Osteoblast (primary cell): ENCODE measurements at regions not wholly inside any gene's neighbourhood (a gene's known extent, or its start where the extent isn't known, plus 50 kb on each side); places are given as distances from the start of the nearest gene placed in this dataset.

ENCODE experiments used
- DNase-seq: peaks from one replicate; pipeline ENCODE4 v3.0.0; 2011; ENCODE audit warnings: low spot score, mixed read lengths; ENCODE audit not compliant: insufficient read length; ENCODE audit errors: missing footprints
- H2AFZ ChIP-seq: 2 replicates; pipeline ENCODE4 v1.6.0; 2011; ENCODE audit warnings: mild to moderate bottlenecking, low read length
- H3K27ac ChIP-seq: 2 replicates; pipeline ENCODE4 v1.5.1; 2011; ENCODE audit warnings: mild to moderate bottlenecking, low read depth, low read length, moderate library complexity
- H3K27me3 ChIP-seq: 2 replicates; pipeline ENCODE4 v1.6.0; 2012; ENCODE audit warnings: mild to moderate bottlenecking, control low read depth, inconsistent platforms, low read length, moderate library complexity; ENCODE audit not compliant: insufficient read depth
- H3K36me3 ChIP-seq: 2 replicates; pipeline ENCODE4 v1.5.1; 2011; ENCODE audit warnings: mild to moderate bottlenecking, low read length, control low read depth, moderate library complexity; ENCODE audit not compliant: insufficient read depth
- H3K4me1 ChIP-seq: 2 replicates; pipeline ENCODE4 v1.5.1; 2011; ENCODE audit warnings: mild to moderate bottlenecking, low read length, control low read depth, moderate library complexity; ENCODE audit not compliant: insufficient read depth
- H3K4me2 ChIP-seq: 2 replicates; pipeline ENCODE4 v1.6.0; 2011; ENCODE audit warnings: mild to moderate bottlenecking, low read length; ENCODE audit not compliant: insufficient read depth
- H3K4me3 ChIP-seq: fragments of 200-600 bp; sonication (generic); 3 replicates; pipeline ENCODE4 v1.5.1; 2012; ENCODE audit warnings: mild to moderate bottlenecking, low read length, inconsistent platforms; ENCODE audit not compliant: insufficient read depth
- H3K79me2 ChIP-seq: 2 replicates; pipeline ENCODE4 v1.6.0; 2012; ENCODE audit warnings: mild to moderate bottlenecking, low read length, control low read depth, inconsistent platforms; ENCODE audit not compliant: insufficient read depth
- H3K9me3 ChIP-seq: 2 replicates; pipeline ENCODE4 v1.5.1; 2011; ENCODE audit warnings: low read depth, low read length, control low read depth
- H4K20me1 ChIP-seq: 2 replicates; pipeline ENCODE4 v1.6.0; 2012; ENCODE audit warnings: mild to moderate bottlenecking, low read length, control low read depth; ENCODE audit not compliant: insufficient read depth
- CTCF ChIP-seq: IDR thresholded peaks from 2 replicates; pipeline ENCODE4 v1.5.1; 2011; ENCODE audit warnings: mild to moderate bottlenecking, low read depth, low read length, moderate library complexity; ENCODE audit errors: extremely low read depth

DNA sequence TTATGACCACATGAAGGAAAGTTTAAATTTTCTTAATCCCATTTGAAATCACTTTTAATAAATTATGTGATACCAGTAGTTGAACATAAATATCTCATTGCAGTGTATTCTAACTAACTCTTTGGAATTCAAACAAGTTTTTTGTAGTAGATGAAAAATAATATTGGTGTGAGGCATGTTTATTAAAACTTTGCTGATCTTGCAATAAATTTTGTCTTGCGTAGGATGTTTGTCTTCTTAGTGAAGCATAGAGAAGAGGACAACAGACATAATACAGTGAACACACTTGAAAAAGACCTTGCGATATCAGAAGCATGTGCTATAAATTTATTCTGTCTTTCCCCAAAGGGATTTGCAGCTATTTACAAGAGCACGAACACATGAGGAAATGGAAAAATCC lies 140.7 kb downstream of the HTR1B start:
- Histone ChIP-seq H3K4me3 (no peak overlapping the region), H2AFZ (no peak overlapping the region), H3K9me3 (no peaks in the 10 kb centered on the region), H3K27ac (no peak overlapping the region), H3K27me3 (no peaks in the 10 kb centered on the region), H3K4me1 (peaks cover 16% of the 10 kb centered on the region), H3K4me2 (no peak overlapping the region), H3K79me2 (no peaks in the 10 kb centered on the region), H4K20me1 (no peaks in the 10 kb centered on the region), H3K36me3 (no peaks in the 10 kb centered on the region)
- TF ChIP-seq CTCF, result no peak
- no peak for DNase-seq

- no peaks in the 10 kb centered on the region for H3K9me3 ChIP-seq
Measured at GRCh38 chr6:77318256-77318655, 145.0 kb downstream of the HTR1B start.

DNA sequence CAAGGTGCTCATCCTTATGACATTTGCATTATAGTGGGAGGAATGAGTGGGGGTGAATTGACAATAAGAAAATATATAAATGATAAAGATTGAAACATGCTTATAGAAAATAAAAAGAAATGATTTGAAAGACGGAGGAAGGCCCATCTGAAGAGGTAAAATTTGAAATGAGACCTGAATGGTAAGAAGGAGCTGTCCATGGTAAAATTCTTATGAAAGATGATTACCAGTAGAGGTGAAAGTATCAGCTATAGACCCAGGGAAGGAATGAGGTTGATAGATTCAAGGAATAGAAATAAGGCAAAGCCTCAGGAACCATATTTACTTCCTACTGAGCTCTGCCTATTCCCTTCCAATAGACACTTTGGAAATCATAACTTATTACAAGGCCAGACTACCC lies 149.7 kb downstream of the HTR1B start:
- no peak for DNase-seq
- no peak overlapping the region for H3K4me3 ChIP-seq
- H3K79me2 ChIP-seq, result no peaks in the 10 kb centered on the region
- no peak overlapping the region for H2AFZ ChIP-seq
- H3K27ac ChIP-seq, result no peak overlapping the region
- H3K27me3 ChIP-seq, result no peaks in the 10 kb centered on the region
- no peaks in the 10 kb centered on the region for H3K4me1 ChIP-seq
- H4K20me1 ChIP-seq, result no peaks in the 10 kb centered on the region
- H3K9me3 ChIP-seq, result no peaks in the 10 kb centered on the region
- TF ChIP-seq CTCF, result no peak
- H3K36me3 ChIP-seq, result no peaks in the 10 kb centered on the region
- no peak overlapping the region for H3K4me2 ChIP-seq

More at GRCh38 chr6:77318256-77318655, 145.0 kb downstream of the HTR1B start:
- DNase-seq, result no peak
- no peaks in the 10 kb centered on the region for H3K36me3 ChIP-seq
- TF ChIP-seq CTCF, result no peak
- no peaks in the 10 kb centered on the region for H4K20me1 ChIP-seq
- H3K4me3 ChIP-seq, result no peak overlapping the region
- H3K27ac ChIP-seq, result no peak overlapping the region
- no peaks in the 10 kb centered on the region for H3K27me3 ChIP-seq
- no peak overlapping the region for H2AFZ ChIP-seq
- H3K4me2 ChIP-seq, result no peak overlapping the region
- H3K4me1 ChIP-seq, result no peaks in the 10 kb centered on the region
- H3K79me2 ChIP-seq, result no peaks in the 10 kb centered on the region

DNA sequence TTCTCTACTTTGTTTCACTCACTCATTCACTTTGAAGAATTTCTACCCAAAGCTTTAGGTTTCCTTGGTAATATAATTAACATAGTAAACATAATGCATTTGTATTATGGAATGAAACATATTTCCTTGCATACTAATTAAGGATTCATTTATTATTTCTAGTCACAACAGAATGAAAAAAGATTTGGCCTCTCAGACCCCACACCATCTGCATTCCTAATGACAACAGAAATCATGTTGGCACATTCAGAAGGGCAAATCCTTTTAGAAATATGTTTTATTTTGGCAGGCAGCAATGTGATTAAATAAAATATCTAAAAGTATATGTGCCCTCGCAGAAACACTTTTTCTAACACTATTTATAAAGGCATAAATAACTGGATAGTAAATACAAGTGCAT lies 163.4 kb downstream of the HTR1B start:
- no peak overlapping the region for H3K4me3 ChIP-seq
- no peaks in the 10 kb centered on the region for H3K9me3 ChIP-seq
- H4K20me1 ChIP-seq, result no peaks in the 10 kb centered on the region
- H3K4me1 ChIP-seq, result no peaks in the 10 kb centered on the region
- H3K27me3 ChIP-seq, result no peaks in the 10 kb centered on the region
- H2AFZ ChIP-seq, result no peak overlapping the region
- H3K36me3 ChIP-seq, result no peaks in the 10 kb centered on the region
- no peak overlapping the region for H3K27ac ChIP-seq
- no peak overlapping the region for H3K4me2 ChIP-seq
- no peak for DNase-seq
- TF ChIP-seq CTCF, result no peak
- H3K79me2 ChIP-seq, result no peaks in the 10 kb centered on the region
